HG03045 (cell line): ENCODE measurements at regions not wholly inside any gene's neighbourhood (a gene's known extent, or its start where the extent isn't known, plus 50 kb on each side); places are given as distances from the start of the nearest gene placed in this dataset.
"Not testable (repeated sequence)": the region's sequence is repeated elsewhere in the genome, so short reads cannot be mapped to it uniquely, and the experiment has no call there.

Experiments used
- ATAC-seq: cut with Tn5 transposase; IDR thresholded peaks from one replicate; pipeline ENCODE4 v1.9.1; 2021; ENCODE audit warnings: mild to moderate bottlenecking, moderate library complexity; ENCODE audit not compliant: unreplicated experiment

DNA sequence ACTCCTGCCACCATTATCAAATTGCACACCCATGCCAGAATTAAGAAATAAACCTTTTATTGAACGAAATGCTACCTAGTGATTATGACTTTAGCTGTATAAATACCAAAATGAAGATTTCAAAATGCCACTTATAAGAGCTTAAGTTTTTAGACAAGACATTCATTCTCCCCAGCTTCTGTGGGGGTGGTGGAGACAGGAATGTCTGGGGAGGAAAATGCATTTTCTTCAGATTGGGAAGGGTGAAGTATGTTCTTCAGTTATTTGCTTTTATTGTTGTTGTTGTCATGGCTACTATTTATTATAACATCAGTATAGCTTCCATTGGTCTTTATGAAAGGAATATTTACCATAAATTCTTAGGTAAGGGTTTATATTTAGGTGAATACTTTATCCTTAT, 132.7 kb upstream of the GMNC start:
- ATAC-seq, result no peak

DNA sequence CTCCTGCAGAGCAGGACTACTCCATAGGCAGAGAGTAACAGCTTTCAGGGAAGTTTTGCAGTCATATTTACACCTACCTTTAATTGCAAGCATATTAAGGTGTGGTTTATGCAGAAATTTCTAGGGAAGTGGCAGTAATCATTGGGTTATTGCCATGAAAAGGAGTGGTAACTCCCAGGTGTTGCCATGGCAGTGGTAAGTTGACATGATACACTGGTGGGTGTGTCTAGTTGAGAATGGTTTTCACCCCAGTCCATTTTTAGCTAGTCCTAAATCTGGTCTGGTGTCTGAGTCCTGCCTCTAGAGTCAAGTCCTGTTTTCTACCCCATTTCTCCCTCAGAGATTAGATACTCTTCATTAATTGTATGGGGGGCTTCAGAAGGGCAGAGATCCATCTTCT, 128.4 kb upstream of the GMNC start:
- ATAC-seq, result no peak

DNA sequence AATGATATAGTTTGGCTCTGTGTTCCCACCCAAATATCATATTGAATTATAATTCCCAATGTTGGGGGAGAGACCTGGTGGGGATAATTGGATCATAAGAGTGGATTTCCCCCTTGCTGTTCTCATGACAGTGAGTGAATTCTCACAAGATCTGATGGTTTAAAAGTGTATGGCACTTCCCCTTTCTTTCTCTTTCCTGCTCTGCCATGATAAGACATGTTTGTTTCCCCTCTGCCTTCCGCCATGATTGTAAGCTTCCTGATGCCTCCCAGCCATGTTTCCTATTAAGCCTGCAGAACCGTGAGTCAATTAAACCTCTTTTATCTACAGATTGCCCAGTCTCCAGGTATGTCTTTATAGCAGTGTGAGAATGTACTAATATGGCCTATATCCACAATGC, 126.7 kb upstream of the GMNC start:
- ATAC-seq, result no peak

DNA sequence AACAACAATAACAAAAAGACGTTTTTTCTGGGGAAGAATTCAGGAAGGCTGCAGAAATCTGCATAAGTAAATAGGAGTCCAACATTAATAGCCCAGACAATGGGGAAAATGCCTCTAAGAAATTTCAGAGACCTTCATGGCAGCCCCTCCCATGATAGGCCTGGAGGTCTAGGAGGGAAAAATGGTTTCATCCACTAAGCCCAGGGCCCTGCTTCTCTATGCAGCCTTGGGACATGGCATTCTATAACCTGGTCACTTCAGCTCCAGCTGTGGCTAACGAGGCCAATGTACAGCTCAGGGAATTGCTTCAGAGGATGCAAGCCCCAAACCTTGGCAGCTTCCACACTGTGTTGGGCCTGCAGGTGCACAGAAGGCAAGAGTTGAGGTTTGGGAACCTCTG, 125.6 kb upstream of the GMNC start:
- ATAC-seq, result no peak

DNA sequence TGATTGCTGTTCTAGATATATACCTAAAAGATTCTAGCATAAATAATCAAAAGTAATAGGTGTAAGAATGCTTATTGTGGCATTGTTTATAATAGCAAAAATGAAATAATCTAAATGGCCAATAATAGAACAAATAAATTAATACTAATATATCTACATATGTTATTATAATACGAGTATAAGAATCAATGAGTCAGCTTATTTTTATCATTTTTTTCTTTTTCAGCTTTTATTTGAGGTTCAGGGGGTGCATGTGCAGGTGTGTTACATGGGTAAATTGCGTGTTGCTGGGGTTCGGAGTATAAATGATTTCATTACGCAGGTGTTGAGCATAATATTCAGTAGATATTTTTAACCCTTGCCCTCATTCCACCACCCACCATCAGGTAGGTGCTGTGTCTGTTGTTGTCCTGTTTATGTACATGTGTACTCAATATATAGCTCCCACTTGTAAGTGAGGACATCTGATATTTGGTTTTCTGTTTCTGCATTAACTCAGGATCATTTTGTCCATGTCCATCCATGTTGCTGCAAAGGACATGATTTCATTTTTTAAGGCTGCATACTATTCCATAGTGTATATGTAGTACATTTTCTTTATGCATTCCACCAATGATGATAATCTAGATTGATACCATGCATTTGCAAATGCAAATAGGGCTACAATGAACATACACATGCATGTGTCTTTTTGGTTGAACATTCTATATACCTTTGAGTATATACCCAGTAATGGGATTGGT, 122.2 kb upstream of the GMNC start:
- ATAC-seq, result no peak

GRCh38 chr3:190983875-190984274, 121.4 kb upstream of the GMNC start:
- ATAC-seq, result no peak

DNA sequence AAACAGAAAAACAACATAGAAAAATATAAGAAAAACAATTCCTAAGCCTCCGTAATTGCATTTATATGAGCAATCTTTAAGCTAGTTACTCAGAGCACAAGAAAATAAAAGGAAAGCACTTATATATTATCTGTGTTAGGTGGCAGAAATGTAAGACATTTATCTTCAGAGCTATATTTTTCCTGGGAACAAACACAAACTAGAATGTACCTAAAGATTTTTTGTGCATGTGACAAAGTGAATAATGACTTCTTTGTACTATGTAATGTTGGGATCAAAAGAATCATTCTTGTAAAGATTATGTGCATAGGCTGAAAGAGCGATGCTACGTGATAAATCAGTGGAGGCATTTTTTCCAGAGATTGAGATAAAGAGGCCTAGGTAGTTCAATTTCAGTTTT, 111.3 kb upstream of the GMNC start:
- ATAC-seq, result no peak

DNA sequence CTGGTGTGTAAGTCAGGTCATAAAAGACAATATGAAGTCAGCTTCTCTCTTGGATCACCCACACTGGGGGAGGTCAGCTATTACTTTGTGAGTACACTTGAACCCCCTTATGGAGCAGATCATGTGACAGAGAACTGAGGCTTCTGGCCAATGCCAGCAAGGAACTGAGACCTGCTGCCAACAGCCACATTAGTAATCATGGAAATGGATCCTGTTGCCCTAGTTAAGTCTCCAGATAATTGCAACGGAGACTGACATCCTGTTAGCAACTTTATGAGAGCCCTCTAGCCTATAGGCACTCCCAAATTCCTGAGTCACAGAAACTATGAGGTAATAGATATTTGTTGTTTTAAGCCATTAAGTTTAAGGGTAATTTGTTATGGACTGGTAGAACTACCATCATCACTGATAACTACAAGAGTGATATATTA, 110.4 kb upstream of the GMNC start:
- ATAC-seq, result no peak

GRCh38 chr3:190972196-190972595, 109.7 kb upstream of the GMNC start:
- no peak for ATAC-seq

- ATAC-seq, result no peak
These were observed 108.1 kb upstream of the GMNC start for GRCh38 chr3:190970560-190970959.

- ATAC-seq, result no peak
These were observed 106.1 kb upstream of the GMNC start for GRCh38 chr3:190968616-190969015.

GRCh38 chr3:190964931-190965330, 102.4 kb upstream of the GMNC start:
- not testable (repeated sequence) for ATAC-seq

DNA sequence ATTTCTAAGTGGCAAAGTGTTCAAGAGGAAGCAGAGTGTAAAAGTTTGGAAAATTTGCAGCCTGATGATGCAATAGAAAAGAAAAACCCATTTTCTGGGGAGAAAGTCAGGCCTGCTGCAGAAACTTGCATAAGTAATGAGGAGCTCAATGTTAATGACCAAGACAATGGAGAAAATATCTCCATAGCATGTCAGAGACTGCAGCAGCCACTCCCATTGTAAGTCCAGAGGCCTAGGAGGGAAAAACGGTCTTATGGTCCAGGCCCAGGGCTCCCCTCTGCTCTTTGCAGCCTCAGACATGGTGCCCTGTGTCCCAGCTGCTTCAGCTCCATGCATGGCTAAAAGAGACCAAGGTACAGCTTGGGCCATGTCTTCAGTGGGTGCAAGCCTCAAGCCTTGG, 96.6 kb upstream of the GMNC start:
- ATAC-seq, result no peak

- no peak for ATAC-seq
These were observed 79.3 kb upstream of the GMNC start for GRCh38 chr3:190941694-190942260.

GRCh38 chr3:190934616-190935015, 72.1 kb upstream of the GMNC start:
- not testable (repeated sequence) for ATAC-seq

- no peak for ATAC-seq
These were observed 64.1 kb upstream of the GMNC start for GRCh38 chr3:190926619-190927018.

GRCh38 chr3:190912736-190913135, 50.2 kb upstream of the GMNC start:
- no peak for ATAC-seq
